Calu3 (cell line): ENCODE measurements at regions not wholly inside any gene's neighbourhood (a gene's known extent, or its start where the extent isn't known, plus 50 kb on each side); places are given as distances from the start of the nearest gene placed in this dataset.
"Not testable (repeated sequence)": the region's sequence is repeated elsewhere in the genome, so short reads cannot be mapped to it uniquely, and the experiment has no call there.

ENCODE experiments used
- BruUV-seq: library from RNA; stranded (reverse); fragments of 400-500 nt; replicated peaks from 2 replicates; lab custom pipeline; 2021; lab: Mats Ljungman, UMichigan
- CTCF ChIA-PET: fragments of 300-600 bp; sonication (Branson Sonifier 250); formaldehyde crosslinking; loops from one replicate; lab custom pipeline; 2022; ENCODE audit warnings: antibody characterized with exemption; lab: Charles Lee
- DNase-seq: peaks from one replicate; pipeline ENCODE4 v3.0.0; 2022
- H3K27ac Mint-ChIP-seq: one replicate; pipeline ENCODE4 v1.8.0; 2022; ENCODE audit warnings: mixed read lengths; ENCODE audit not compliant: unreplicated experiment
- H3K27me3 Mint-ChIP-seq: one replicate; pipeline ENCODE4 v1.8.0; 2022; ENCODE audit warnings: mixed read lengths; ENCODE audit not compliant: unreplicated experiment
- H3K36me3 Mint-ChIP-seq: one replicate; pipeline ENCODE4 v1.8.0; 2022; ENCODE audit warnings: mild to moderate bottlenecking, moderate library complexity, mixed read lengths; ENCODE audit not compliant: insufficient read depth, unreplicated experiment
- H3K4me1 Mint-ChIP-seq: one replicate; pipeline ENCODE4 v1.8.0; 2022; ENCODE audit warnings: mild to moderate bottlenecking, low read depth, mixed read lengths; ENCODE audit not compliant: unreplicated experiment
- H3K4me3 Mint-ChIP-seq: one replicate; pipeline ENCODE4 v1.8.0; 2022; ENCODE audit warnings: mild to moderate bottlenecking, low read depth, moderate library complexity, mixed read lengths; ENCODE audit not compliant: unreplicated experiment
- H3K9me3 Mint-ChIP-seq: one replicate; pipeline ENCODE4 v1.8.0; 2022; ENCODE audit warnings: low read depth, mixed read lengths; ENCODE audit not compliant: unreplicated experiment
- intact Hi-C: fragments of 100-400 bp; cut with micrococcal nuclease; formaldehyde crosslinking; loops from one replicate; pipeline ENCODE4 v1.10.0; 2022; ENCODE audit not compliant: unreplicated experiment
- TF ChIP-seq, protein P1 (sequence below): fragments of 200-600 bp; IDR thresholded peaks from one replicate; pipeline ENCODE4 v1.8.0; 2022; ENCODE audit warnings: antibody characterized with exemption; ENCODE audit not compliant: unreplicated experiment

DNA sequence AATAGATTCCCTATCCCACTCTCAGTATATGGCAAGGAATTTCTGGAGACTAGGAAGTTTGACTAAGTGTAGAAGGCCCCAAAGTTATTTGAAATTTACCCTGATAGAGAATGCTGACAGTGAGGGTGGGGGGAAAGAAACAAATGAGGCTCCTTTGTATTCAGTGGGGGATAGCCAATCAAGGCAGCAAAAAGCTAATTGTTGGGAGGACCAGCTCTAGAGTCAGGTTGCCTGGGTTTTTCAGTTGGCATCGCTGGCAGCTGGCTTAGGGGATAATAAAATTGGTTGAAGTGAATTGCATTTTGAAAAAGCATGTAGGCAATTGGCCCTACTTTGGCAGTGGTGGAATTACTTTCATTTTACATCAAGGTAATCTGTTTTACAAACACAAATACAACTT is 79.4 kb upstream of the STAM2 start:
- no peak overlapping the region for H3K4me3 Mint-ChIP-seq
- no TSS peak for BruUV-seq
- TF ChIP-seq, protein P1, sequence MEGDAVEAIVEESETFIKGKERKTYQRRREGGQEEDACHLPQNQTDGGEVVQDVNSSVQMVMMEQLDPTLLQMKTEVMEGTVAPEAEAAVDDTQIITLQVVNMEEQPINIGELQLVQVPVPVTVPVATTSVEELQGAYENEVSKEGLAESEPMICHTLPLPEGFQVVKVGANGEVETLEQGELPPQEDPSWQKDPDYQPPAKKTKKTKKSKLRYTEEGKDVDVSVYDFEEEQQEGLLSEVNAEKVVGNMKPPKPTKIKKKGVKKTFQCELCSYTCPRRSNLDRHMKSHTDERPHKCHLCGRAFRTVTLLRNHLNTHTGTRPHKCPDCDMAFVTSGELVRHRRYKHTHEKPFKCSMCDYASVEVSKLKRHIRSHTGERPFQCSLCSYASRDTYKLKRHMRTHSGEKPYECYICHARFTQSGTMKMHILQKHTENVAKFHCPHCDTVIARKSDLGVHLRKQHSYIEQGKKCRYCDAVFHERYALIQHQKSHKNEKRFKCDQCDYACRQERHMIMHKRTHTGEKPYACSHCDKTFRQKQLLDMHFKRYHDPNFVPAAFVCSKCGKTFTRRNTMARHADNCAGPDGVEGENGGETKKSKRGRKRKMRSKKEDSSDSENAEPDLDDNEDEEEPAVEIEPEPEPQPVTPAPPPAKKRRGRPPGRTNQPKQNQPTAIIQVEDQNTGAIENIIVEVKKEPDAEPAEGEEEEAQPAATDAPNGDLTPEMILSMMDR: no peak
- no peaks in the 10 kb centered on the region for H3K9me3 Mint-ChIP-seq
- DNase-seq: no peak
- intact Hi-C loops: no loop called here
- H3K27me3 Mint-ChIP-seq: no peaks in the 10 kb centered on the region
- H3K4me1 Mint-ChIP-seq: no peaks in the 10 kb centered on the region
- H3K27ac Mint-ChIP-seq: no peak overlapping the region
- no peaks in the 10 kb centered on the region for H3K36me3 Mint-ChIP-seq
- CTCF ChIA-PET: no interaction called here

DNA sequence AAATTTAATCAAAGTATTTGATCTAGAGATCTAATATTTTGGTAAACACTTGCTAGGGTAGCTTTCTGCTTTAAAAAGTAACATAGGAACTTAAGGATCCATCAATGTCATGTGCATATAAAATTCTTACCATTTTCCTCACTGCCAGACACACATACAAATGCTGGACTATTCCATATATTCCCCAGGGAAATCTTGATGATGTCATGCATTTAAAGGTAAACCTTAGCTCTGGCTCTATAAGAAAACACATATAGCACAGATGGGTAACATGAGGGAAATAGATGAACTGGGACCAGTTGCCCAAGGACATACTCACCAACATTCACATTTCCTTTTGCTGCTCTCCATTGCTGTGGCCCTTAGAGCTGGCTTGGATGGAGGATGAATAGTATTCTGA is 79.1 kb upstream of the FMNL2 start:
- intact Hi-C loops: no loop called here

DNA sequence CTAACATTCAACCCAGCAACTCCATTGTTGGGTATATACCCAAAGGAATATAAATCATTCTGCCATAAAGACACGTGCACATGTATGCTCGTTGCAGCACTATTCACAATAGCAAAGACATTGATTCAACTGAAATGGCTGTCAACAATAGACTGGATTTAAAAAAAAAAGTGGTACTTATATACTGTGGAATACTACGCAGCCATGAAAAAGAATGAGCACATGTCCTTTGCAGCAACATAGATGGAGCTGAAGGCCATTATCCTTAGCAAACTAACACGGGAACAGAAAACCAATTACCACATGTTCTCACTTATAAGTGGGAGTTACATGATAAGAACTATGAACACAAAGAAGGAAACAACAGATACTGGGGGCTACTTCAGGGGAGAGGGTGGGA is 74.0 kb upstream of the FMNL2 start:
- Mint-ChIP-seq H3K36me3 (no peaks in the 10 kb centered on the region), H3K27ac (no peak overlapping the region), H3K4me3 (no peak overlapping the region), H3K9me3 (no peaks in the 10 kb centered on the region), H3K27me3 (no peaks in the 10 kb centered on the region), H3K4me1 (no peaks in the 10 kb centered on the region)
- no peak for DNase-seq
- TF ChIP-seq, protein P1: no peak
- intact Hi-C loops: no loop called here
- BruUV-seq: no TSS peak
- CTCF ChIA-PET: no interaction called here

More for the DNA sequence above, 79.1 kb upstream of the FMNL2 start:
- CTCF ChIA-PET: no interaction called here
- Mint-ChIP-seq H3K27ac (no peak overlapping the region), H3K9me3 (no peaks in the 10 kb centered on the region), H3K36me3 (no peaks in the 10 kb centered on the region), H3K4me3 (no peak overlapping the region), H3K4me1 (no peaks in the 10 kb centered on the region), H3K27me3 (no peaks in the 10 kb centered on the region)
- no TSS peak for BruUV-seq
- TF ChIP-seq, protein P1: no peak
- DNase-seq: no peak

- H3K27me3 Mint-ChIP-seq: no peaks in the 10 kb centered on the region
- CTCF ChIA-PET: no interaction called here
- no peaks in the 10 kb centered on the region for H3K4me1 Mint-ChIP-seq
- H3K36me3 Mint-ChIP-seq: no peaks in the 10 kb centered on the region
- TF ChIP-seq, protein P1: no peak
- no peak overlapping the region for H3K27ac Mint-ChIP-seq
- no peak for DNase-seq
- peaks cover 5% of the 10 kb centered on the region for H3K9me3 Mint-ChIP-seq
- intact Hi-C loops: no loop called here
- no peak overlapping the region for H3K4me3 Mint-ChIP-seq
- no TSS peak for BruUV-seq
Measured at GRCh38 chr2:152263911-152264310, 71.1 kb upstream of the FMNL2 start.

- H3K4me3 Mint-ChIP-seq, DNase-seq, H3K36me3 Mint-ChIP-seq, H3K27ac Mint-ChIP-seq, BruUV-seq, H3K4me1 Mint-ChIP-seq, intact Hi-C loops, CTCF ChIA-PET, H3K27me3 Mint-ChIP-seq: not testable (repeated sequence)
- H3K9me3 Mint-ChIP-seq: peaks cover 11% of the 10 kb centered on the region
Measured at GRCh38 chr2:152273732-152274260, 61.2 kb upstream of the FMNL2 start.

DNA sequence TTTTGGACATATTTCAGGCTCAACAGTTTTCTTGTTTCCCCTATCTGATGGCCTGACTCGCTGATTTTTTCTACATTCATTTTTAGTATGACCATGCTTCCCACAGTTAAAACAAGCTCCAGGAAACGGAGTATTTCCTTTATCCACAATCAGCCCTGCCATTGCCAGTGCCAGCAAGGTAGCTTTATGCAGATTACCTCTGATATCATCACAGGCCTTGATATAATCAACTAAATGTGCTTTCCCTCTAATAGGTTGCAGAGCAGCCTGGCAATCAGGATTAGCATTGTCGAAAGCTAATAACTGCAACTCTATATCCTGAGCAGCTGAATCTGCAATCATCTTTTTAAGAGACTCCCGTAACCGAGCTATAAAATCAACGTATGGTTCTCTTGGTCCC is 57.1 kb upstream of the FMNL2 start:
- H3K27me3 Mint-ChIP-seq, H3K4me3 Mint-ChIP-seq, intact Hi-C loops, BruUV-seq, H3K36me3 Mint-ChIP-seq, H3K4me1 Mint-ChIP-seq, CTCF ChIA-PET, H3K27ac Mint-ChIP-seq, DNase-seq: not testable (repeated sequence)
- H3K9me3 Mint-ChIP-seq: peaks cover 10% of the 10 kb centered on the region
